GM08714 (cell line): ENCODE measurements at regions not wholly inside any gene's neighbourhood (a gene's known extent, or its start where the extent isn't known, plus 50 kb on each side); places are given as distances from the start of the nearest gene placed in this dataset.

Experiments used
- H3K4me3 ChIP-seq: fragments of 200-500 bp; sonication (Bioruptor generic); 2 replicates; pipeline ENCODE4 v1.5.1; 2014; ENCODE audit warnings: mild to moderate bottlenecking, low read length, inconsistent platforms
- ZNF274 ChIP-seq: IDR thresholded peaks from 2 replicates; pipeline ENCODE4 v1.6.1; 2012; ENCODE audit warnings: mild to moderate bottlenecking, low read depth, low read length

DNA sequence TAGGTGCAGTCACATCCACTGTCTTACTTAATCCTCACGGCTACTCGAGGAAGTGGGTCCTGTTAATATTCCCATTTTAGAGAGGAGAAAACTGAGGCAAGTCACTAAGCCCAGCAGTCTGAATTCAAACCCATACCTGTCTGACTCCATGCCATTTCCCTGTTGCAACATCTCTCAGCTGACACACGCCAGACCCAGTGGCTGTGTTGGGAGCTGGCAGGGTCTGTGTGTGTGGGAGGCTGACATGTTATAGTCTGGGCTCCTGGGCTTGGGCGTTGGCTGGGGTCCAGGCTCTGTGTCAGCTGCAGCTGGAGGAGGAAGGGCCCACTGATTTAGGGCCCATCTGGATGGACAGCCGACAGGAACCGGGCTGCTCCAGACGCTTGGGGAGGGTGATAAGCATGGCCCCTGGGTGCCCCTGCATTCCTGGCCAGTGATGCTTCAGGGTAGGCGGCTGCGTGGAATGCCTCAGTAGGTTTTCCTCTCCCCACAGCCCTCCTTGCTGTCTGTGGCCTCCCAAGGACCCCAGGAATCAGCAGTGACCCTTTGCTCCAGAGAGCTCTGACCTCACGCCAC is 562.5 kb downstream of the MN1 start:
- no peak for TF ChIP-seq ZNF274

DNA sequence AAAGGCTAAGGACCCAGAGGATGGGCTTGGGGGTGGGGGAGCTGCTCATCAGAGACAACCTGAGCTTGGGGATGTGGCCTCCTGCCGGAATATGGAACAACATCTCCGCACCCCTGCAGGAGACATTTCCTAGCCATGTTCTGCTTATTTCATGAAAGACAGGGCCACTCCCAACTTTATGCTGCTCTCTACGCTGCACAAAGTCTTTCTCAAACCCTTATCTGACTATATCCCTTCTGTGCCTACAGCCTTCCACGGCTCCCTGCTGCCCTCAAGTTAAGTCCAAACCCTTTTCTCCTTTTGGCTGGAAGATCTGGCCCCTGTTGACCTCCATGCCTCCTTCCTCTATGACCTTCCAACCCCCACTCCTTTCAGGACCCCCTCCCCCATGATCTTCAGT is 562.0 kb downstream of the MN1 start:
- TF ChIP-seq ZNF274: no peak
- no peak overlapping the region for H3K4me3 ChIP-seq

More for the DNA sequence above, 562.5 kb downstream of the MN1 start:
- H3K4me3 ChIP-seq: no peak overlapping the region

DNA sequence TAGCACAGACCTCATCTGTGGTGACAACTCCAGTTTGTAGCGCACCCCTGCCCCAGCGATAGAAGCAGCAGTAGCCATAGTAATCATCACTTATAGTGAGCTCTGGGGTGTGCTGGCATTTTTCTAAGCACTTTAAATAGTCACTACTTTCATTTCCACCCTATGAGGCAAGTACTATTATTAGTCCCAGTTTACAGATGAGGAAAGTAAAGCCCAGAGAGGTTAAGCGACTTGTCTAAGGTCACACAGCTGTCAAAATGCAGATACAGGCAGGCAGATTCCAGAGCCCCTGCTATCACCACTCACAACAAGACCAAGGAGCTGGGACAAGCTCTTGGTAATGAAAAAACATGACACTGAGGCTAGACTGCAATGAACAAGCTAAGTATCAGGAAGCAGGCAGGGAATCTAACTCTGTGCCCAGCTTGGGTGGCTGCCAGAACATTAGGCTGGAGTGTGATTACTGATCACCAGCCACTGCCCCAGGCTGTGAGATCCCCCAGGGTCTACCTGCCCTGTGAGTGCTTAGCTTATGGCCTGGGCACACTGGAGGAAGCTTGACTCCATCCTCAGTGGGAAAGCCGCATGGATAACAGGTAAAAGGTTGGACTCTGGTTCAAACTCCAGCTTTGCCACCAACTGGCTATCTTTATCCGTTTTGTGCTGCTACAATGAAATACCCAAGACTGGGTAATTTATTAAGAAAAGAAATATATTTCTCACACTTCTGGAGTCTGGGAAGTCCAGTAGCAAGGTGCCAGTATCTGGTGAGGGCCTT is 561.1 kb downstream of the MN1 start:
- no peak for TF ChIP-seq ZNF274

DNA sequence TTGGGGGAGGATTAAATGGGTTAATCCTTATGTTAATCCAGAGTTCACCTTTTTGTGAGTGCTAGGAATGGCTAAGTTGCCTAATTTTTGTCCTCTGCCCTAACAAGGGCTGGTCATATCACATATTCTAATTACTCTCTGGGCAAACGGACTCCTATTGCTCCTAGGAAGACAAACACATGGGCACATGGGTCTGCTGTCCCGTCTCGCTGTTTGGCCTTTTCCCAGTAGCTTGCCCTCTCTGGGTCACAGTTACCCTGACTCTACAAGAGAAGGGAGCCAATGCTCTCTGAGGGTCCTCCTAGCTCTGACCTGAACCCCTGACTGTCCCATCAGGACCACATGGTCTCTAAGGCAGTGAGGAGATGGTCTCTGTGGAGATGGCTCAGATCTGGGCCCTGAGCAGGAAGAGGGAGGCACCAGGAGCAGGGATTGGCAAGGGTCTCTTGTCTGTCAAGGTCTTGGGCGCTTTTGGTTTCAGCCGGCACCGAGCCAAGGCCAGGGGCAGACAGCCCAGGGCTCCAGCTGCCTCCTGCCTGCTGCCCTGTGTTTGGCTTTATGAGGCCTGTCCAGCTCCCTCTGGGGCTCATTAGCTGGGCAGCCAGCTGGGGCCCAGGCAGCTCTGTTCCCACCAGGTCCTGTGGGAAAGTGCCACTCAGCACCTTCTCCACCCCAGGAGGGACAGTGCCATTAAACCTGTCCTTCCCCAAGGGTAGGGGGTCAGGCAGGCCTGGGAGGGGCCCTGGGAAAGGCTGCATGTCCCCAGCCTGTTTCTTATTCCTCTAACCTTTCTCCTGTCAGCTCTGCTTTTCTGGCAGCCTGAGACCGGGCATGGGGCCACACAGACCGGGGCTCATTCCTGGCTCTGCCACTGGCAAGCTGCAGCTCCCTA is 559.9 kb downstream of the MN1 start:
- no peak overlapping the region for H3K4me3 ChIP-seq
- TF ChIP-seq ZNF274: no peak

More for the DNA sequence above, 561.1 kb downstream of the MN1 start:
- no peak overlapping the region for H3K4me3 ChIP-seq

DNA sequence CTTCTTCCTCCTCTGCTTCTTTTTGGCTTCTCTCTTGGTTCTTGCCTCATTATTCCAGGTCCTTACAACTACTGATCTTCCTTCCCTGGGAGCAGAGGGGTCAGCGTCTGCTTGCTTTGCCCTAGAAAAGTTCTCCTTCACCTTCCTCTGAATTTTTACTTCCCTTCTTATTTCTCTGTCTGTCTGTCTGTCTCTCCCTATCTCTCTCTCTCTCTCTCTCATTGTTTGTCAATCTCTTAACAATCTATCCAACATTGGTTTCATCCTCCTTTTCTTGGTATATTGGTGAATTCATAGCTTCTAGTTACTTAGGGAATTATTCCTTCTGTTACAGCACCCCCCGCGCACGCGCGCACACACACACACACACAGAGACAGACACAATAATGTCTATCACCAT is 559.1 kb downstream of the MN1 start:
- no peak for TF ChIP-seq ZNF274
- H3K4me3 ChIP-seq: no peak overlapping the region

DNA sequence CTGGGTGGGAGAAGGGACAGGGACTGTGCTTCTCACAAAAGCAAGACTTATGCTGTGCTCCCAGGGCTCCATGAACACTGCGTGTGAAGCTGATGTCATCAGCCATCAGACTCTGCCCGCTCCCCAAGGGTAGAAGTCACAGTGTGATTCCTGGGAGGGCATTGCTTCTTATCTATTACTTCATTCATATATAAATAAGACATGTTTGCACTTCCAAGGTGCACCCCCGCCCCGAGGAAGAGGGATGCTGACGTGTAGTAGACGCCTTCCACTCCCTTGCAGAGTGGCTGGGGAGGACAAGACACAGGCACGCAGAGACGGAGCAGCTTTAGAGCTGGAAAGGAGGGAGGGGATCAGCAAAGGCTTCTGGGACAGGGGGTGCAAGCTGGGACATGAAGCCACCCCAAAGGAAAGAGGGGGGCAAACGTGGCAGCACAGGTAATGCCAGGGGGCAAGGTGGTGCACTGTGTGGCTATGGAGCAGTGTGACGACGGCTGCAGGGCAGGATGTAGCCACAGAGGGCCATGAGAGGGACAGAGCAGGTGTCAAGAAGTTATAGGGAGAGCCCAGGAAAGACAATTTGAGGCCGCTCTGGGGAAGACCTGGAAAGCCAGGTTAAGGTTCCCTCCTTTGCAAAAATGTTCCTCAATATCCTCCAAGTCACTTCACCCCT is 558.5 kb downstream of the MN1 start:
- H3K4me3 ChIP-seq: no peak overlapping the region
- no peak for TF ChIP-seq ZNF274

DNA sequence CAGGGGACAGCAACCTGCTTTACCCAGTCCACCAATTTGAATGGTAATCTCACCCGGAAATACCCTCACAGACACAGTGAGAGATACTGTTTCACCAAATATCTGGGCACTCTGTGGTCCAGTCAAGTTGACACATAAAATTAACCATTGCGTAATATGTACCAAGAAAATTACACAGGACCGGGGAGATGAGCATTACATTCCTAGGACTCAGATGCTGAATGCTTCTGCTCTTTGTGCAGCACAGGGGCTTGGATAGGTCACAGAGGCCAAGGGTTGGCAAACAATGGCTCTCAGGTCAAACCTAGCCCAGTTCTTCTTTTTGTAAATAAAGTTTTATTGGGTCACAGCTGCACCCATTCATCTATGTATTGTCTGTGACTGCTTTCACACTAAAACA is 557.2 kb downstream of the MN1 start:
- H3K4me3 ChIP-seq: no peak overlapping the region
- no peak for TF ChIP-seq ZNF274

DNA sequence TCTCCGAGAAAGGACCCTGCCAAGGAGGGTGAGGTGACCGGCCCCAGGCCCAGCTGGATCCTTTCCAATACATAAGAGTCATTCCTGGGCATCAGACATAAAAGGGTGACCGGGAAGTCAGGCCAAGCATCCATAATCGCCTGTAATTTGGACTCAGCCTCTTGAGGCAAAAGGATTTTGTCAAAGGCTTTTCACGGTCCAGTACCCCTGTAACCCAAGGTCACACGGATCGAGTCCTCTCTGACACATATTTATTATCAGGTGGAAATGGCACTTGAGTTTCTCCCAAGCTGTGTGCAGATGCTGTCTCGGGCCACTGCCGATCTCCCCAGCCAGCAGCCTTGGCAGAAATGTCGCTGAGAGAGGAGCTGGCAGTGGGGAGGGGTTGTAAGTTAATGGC is 556.5 kb downstream of the MN1 start:
- no peak for TF ChIP-seq ZNF274
- H3K4me3 ChIP-seq: no peak overlapping the region

DNA sequence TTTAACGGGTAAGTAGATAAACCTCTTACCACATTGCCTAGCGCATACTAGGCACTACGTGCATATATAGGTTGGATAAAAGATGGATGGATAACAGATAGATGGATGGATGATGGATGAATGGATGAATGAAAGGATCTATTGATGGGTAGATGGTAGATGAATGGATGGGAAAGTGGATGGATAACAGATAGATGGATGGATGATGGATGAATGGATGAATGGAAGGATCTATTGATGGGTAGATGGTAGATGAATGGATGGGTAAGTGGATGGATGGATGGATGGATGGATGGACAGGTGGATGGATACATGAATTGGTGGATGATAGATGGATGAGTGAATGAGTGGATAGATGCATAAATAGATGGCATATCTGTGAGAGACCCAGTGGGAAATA is 555.0 kb downstream of the MN1 start:
- TF ChIP-seq ZNF274: no peak

DNA sequence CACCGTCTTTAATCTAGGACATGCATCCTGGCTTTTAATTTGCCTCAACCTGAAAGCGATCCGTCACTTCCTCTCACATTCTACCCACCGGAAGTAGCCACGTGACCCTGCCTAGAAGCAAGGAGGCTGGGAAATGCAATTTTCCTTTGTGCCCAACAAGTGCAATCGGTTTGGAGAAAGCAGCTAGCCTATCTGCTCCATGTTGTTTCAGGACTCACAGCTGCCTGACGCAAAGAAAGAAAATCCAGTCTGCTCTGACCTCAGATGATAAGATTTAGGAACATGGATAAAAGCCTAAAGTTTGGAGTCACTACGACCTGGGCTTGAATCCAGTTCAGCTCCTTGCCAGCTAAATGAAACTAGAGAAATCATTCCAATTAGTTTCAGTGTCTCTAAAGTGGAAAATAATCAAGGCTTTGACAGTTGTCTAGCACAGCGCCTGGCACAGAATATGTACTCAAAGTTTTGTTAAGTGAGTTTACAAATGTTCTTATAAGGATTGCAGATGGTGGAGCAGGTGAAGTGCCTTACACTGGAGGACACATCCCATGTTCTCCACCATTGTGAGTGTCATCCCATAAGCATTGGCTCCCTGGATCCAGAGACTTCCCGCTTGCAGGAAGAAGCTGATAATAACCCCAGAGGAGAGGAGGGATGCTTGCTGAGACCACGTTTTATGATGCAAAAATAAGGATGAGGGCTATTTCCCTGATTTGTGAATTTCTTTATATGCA is 553.7 kb downstream of the MN1 start:
- H3K4me3 ChIP-seq: no peak overlapping the region
- no peak for TF ChIP-seq ZNF274

More for the DNA sequence above, 555.0 kb downstream of the MN1 start:
- no peak overlapping the region for H3K4me3 ChIP-seq

DNA sequence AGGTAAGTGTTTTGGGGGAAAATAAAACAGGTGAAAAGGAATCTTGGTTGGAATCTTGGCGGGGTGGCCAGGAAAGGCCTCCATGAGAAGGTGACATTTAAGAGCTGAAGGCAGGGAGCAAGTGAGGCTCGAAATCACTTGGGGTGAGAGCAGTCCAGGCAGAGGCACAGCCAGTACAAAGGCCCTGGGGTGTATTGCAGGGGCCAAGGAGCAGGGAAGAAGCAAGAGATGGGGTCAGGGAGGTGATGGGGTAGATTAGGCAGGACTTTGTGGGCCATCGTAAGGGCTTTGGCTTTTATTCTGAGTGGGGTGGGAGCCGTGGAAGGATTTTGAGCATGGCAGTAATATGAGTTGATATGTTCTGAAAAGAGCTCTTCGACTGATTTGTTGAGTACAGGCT is 551.1 kb downstream of the MN1 start:
- no peak for TF ChIP-seq ZNF274
- H3K4me3 ChIP-seq: no peak overlapping the region

DNA sequence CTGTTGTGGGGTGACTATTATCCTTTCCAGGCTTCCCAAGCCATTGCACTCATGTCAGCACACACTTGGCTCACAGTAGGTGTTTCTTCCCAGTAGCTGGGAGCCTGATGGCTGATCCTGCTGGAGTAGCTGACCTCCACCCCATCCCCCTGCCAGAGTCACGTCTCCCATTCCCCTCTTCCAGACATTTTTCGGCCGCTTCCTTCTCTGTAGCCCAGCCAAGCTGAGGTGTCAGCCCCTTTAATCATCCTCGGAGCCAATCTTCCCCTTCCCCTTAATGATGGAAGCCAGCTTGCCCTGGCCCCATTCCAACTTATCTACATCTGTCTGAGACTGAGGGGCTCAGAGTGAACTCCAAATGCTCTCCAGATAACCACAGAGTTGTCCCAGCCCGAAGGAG is 550.7 kb downstream of the MN1 start:
- no peak for TF ChIP-seq ZNF274
- H3K4me3 ChIP-seq: no peak overlapping the region

DNA sequence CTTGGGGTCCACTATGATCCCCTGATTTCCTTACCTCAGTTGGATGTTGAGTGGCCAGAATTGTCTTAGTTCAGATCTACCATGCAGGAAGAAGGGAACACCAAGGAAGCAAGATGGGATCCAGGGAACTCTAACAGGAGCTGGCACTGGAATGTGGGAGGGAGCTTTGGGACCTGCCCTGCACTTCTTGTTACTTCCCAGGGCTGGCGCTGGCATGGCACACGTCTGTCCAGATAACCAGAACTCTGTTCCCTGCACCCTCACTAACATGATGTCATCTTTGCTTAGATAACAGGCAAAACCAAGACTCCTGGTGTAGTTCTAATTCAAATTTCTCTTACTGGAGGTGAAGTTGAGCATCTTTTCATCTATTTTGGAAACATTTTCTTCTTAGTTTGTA is 550.0 kb downstream of the MN1 start:
- TF ChIP-seq ZNF274: no peak
- H3K4me3 ChIP-seq: no peak overlapping the region
